Ishikawa (cell line): ENCODE measurements at regions not wholly inside any gene's neighbourhood (a gene's known extent, or its start where the extent isn't known, plus 50 kb on each side); places are given as distances from the start of the nearest gene placed in this dataset.

Experiments used
- CEBPB ChIP-seq: IDR thresholded peaks from 2 replicates; pipeline ENCODE4 v1.6.1; 2012
- CREB1 ChIP-seq: IDR thresholded peaks from 2 replicates; pipeline ENCODE4 v1.6.1; 2012; ENCODE audit warnings: low read depth
- EGR1 ChIP-seq: IDR thresholded peaks from 2 replicates; pipeline ENCODE4 v1.6.1; 2012
- EP300 ChIP-seq: IDR thresholded peaks from 2 replicates; pipeline ENCODE4 v1.6.1; 2012; ENCODE audit warnings: borderline replicate concordance
- FOXM1 ChIP-seq: IDR thresholded peaks from 2 replicates; pipeline ENCODE4 v1.6.1; 2012; ENCODE audit warnings: low read depth, borderline replicate concordance
- NFIC ChIP-seq: IDR thresholded peaks from 2 replicates; pipeline ENCODE4 v1.6.1; 2012
- RAD21 ChIP-seq: IDR thresholded peaks from 2 replicates; pipeline ENCODE4 v1.6.1; 2012; ENCODE audit warnings: low read depth
- TAF1 ChIP-seq: IDR thresholded peaks from 2 replicates; pipeline ENCODE4 v1.6.1; 2012; ENCODE audit warnings: low read depth, mild to moderate bottlenecking
- TCF12 ChIP-seq: IDR thresholded peaks from 2 replicates; pipeline ENCODE4 v1.6.1; 2012; ENCODE audit warnings: low read depth
- TEAD4 ChIP-seq: IDR thresholded peaks from 2 replicates; pipeline ENCODE4 v1.6.1; 2012
- YY1 ChIP-seq: IDR thresholded peaks from 2 replicates; pipeline ENCODE4 v1.6.1; 2012; ENCODE audit warnings: low read depth
- ZBTB7A ChIP-seq: IDR thresholded peaks from 2 replicates; pipeline ENCODE4 v1.6.1; 2012; ENCODE audit warnings: low read depth
- TF ChIP-seq, protein P1 (sequence below): IDR thresholded peaks from 2 replicates; pipeline ENCODE4 v1.6.1; 2012
- TF ChIP-seq, protein P2 (sequence below): IDR thresholded peaks from 2 replicates; pipeline ENCODE4 v1.6.1; 2012; ENCODE audit warnings: low read depth, mild to moderate bottlenecking
- TF ChIP-seq, protein P3 (sequence below): IDR thresholded peaks from 2 replicates; pipeline ENCODE4 v1.6.1; 2012

DNA sequence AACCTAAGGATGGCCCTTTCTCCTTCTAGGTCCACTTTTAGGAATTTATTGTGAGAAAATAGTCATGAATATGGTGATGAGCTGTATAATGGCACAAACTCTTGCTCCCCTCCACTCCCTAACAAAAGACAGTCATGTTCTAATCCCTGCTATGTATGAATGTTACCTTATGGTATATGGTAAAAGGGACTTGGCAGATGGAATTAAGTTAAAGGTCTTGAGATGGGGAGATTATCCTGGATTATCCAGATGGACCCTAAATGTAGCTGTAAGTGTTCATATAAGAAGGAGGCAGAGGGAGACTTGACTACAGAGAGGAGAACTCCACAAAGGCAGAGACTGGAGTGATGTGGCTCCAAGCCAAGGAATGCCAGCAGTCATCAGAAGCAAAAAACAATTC lies 296.1 kb downstream of the SOX9 start:
- TF ChIP-seq NFIC (peak; percentile 30; the same call in 1 of the 2 replicates), EGR1 (no peak)

DNA sequence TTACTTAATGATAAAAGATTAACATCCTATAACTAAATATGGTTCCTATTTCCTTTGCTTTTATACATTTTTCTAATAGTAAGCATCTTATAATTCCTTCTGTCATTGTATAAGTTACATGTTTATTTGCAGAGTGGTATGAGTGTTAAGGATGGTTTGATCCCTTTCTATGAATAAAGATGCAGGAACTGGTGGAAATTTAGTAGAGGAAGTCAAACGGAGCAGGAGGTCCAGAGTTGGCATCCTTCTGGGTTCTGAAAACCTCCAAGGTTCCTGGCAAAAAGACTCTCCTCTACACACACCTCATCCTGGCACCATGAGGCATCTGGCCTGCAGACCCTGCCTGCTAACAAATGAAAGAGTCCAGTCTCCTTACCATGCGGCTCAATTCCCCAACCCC lies 296.8 kb downstream of the SOX9 start:
- TF ChIP-seq EGR1 = no peak
- TF ChIP-seq, protein P1, sequence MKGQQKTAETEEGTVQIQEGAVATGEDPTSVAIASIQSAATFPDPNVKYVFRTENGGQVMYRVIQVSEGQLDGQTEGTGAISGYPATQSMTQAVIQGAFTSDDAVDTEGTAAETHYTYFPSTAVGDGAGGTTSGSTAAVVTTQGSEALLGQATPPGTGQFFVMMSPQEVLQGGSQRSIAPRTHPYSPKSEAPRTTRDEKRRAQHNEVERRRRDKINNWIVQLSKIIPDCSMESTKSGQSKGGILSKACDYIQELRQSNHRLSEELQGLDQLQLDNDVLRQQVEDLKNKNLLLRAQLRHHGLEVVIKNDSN = no peak
- TF ChIP-seq CEBPB = no peak
- no peak for TF ChIP-seq NFIC

DNA sequence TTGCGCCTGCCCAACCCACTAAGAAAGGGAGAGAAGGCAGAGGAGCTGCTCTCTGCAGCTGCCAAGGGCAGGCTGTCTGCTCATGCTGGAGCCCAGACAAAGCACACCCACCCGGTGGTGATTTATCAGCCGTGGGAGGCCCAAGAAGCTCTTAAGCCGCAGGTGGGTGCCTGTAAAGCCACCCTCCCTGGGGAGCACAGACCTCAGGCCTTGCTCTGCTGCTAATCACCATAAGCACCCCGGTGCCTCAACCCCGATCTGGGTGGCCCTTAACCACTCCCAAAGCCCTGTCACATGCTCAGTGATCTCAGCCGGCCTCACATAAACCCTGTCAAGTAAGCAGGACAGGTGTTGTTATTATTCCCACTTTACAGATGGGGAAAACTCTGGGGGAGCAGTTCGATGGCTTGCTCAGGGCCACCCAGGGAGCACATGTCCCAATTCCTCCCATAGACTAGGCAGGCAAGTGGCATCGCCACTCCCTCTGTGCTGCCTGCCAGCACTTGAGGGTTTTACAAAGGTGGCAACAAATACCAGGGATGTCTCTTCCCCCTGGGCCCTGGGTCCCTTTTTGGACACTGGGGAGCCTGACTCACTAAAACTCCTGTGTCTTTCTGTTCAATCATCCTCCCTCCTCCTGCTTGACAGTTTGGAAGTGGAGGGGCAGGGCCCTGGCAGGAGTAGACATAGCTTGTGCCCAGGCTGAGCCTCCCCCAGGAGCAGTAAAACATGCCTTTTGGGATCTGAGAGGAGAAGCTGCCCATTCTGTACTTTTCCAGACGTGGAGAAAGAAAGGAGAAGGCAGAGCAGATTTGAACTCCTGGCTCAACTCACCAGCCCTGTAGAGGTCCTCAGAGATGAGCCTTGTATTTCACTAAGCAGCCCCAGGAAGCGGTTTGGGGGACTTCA lies 299.3 kb downstream of the SOX9 start:
- TF ChIP-seq TCF12 = peak; percentile 81
- TF ChIP-seq CEBPB = no peak
- peak; percentile 75 for TF ChIP-seq EP300
- TF ChIP-seq, protein P2, sequence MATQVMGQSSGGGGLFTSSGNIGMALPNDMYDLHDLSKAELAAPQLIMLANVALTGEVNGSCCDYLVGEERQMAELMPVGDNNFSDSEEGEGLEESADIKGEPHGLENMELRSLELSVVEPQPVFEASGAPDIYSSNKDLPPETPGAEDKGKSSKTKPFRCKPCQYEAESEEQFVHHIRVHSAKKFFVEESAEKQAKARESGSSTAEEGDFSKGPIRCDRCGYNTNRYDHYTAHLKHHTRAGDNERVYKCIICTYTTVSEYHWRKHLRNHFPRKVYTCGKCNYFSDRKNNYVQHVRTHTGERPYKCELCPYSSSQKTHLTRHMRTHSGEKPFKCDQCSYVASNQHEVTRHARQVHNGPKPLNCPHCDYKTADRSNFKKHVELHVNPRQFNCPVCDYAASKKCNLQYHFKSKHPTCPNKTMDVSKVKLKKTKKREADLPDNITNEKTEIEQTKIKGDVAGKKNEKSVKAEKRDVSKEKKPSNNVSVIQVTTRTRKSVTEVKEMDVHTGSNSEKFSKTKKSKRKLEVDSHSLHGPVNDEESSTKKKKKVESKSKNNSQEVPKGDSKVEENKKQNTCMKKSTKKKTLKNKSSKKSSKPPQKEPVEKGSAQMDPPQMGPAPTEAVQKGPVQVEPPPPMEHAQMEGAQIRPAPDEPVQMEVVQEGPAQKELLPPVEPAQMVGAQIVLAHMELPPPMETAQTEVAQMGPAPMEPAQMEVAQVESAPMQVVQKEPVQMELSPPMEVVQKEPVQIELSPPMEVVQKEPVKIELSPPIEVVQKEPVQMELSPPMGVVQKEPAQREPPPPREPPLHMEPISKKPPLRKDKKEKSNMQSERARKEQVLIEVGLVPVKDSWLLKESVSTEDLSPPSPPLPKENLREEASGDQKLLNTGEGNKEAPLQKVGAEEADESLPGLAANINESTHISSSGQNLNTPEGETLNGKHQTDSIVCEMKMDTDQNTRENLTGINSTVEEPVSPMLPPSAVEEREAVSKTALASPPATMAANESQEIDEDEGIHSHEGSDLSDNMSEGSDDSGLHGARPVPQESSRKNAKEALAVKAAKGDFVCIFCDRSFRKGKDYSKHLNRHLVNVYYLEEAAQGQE = no peak
- TF ChIP-seq, protein P1 = peak; percentile 45
- TF ChIP-seq NFIC = no peak
- TF ChIP-seq ZBTB7A = no peak
- no peak for TF ChIP-seq CREB1
- TF ChIP-seq YY1 = no peak
- TF ChIP-seq FOXM1 = no peak; the same call in 1 of the 2 replicates
- TF ChIP-seq TEAD4 = 0 out of 2 replicates have a peak, but pooled peaks have one; percentile 6
- no peak for TF ChIP-seq EGR1
- TF ChIP-seq, protein P3, sequence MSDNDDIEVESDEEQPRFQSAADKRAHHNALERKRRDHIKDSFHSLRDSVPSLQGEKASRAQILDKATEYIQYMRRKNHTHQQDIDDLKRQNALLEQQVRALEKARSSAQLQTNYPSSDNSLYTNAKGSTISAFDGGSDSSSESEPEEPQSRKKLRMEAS = peak; percentile 43; the same call in 1 of the 2 replicates
- TF ChIP-seq RAD21 = no peak
- peak; percentile 23; the same call in 1 of the 2 replicates for TF ChIP-seq TAF1

DNA sequence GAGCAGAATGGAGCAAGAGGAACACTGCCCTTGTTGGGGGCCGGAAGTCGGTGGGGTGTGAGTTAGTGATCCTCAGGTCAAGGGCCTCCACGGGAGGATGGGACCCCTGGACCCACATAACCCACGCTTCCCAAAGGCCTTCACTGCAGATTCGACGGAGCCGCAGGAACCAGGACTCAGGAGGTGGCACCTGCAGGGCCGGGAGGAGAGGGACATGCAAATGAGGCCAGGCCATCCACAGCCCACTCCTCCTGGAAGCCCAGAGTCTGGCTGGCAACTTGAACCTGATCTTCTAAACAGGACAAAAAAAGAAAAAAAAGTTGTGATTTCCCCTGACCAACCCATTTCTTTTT lies 299.9 kb downstream of the SOX9 start:
- TF ChIP-seq TCF12 (no peak), FOXM1 (no peak), ZBTB7A (no peak; the same call in 1 of the 2 replicates), EP300 (no peak), CREB1 (no peak), CEBPB (no peak), NFIC (no peak), TAF1 (no peak), TEAD4 (no peak), RAD21 (no peak), EGR1 (no peak), YY1 (no peak)
- TF ChIP-seq, protein P1 = no peak
- TF ChIP-seq, protein P2 = no peak
- TF ChIP-seq, protein P3 = no peak

DNA sequence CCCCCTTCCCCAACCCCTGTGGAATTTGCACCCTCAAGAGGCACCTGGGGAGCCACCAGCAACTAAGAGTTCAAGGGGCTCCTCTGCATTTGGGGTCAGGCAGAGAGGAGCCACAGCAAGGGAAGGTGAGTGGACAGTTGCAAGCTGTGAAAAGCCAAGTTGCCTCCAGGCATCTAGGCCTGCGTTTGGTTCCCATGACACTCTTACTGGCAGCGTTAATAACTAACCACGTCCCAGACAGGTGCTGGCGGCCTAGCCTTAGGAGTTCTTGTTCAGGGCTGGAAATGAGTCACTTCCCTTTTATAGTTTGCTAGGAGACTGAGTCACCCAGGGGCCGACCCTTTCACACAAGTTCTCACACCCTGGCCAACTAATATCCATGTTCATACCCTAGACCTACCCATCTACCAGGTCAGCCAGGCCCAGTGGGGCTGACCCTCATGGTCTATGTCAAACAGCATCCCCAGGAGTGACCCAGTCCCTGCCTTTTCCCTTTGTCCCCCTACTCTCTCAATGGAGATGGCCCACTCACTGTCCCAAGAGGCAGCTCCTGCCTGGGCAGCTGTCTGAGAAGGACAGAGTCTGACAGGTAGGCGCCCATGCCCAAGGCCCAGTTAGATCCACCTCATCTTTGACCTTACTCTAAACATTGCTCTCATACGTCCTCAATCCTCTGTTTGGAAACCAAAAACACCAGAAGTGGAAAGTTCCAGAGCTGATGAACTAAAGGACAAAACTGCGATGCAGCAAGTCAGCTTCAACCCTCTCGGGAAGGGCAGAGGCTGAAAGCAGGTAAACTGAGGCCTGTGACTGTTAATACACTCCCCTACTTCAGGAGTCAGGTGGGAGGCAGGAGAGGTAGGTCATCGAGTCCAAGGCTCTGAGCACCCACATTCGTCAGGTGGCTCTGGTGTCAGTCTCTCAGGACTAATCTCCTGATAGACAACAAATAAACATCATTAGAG lies 300.6 kb downstream of the SOX9 start:
- TF ChIP-seq TCF12 (peak; percentile 86), CREB1 (no peak), RAD21 (no peak), YY1 (no peak), TEAD4 (no peak), FOXM1 (no peak), TAF1 (no peak), EP300 (peak; percentile 81; the same call in 1 of the 2 replicates), NFIC (peak; percentile 55), CEBPB (no peak), ZBTB7A (no peak), EGR1 (no peak)
- TF ChIP-seq, protein P1 = no peak
- TF ChIP-seq, protein P3 = peak; percentile 71
- TF ChIP-seq, protein P2 = no peak
